MM.1S (cell line): ENCODE measurements at regions not wholly inside any gene's neighbourhood (a gene's known extent, or its start where the extent isn't known, plus 50 kb on each side); places are given as distances from the start of the nearest gene placed in this dataset.

Experiments used
- EZH2 ChIP-seq: fragments of 300-600 bp; sonication (generic); optimal IDR thresholded peaks from 2 replicates; pipeline ENCODE3; 2017; ENCODE audit warnings: low read depth, mild to moderate bottlenecking, antibody characterized with exemption, low read length, mixed read lengths
- EZH2phosphoT487 ChIP-seq: fragments of 300-600 bp; sonication (generic); IDR thresholded peaks from 2 replicates; pipeline ENCODE4 v1.6.1; 2018; ENCODE audit warnings: antibody characterized with exemption, low read length
- TF ChIP-seq, protein P1 (sequence below): fragments of 300-600 bp; sonication (generic); IDR thresholded peaks from 2 replicates; pipeline ENCODE4 v1.5.1; 2016; ENCODE audit warnings: antibody characterized with exemption, low read length, mixed read lengths

- TF ChIP-seq, protein P1, sequence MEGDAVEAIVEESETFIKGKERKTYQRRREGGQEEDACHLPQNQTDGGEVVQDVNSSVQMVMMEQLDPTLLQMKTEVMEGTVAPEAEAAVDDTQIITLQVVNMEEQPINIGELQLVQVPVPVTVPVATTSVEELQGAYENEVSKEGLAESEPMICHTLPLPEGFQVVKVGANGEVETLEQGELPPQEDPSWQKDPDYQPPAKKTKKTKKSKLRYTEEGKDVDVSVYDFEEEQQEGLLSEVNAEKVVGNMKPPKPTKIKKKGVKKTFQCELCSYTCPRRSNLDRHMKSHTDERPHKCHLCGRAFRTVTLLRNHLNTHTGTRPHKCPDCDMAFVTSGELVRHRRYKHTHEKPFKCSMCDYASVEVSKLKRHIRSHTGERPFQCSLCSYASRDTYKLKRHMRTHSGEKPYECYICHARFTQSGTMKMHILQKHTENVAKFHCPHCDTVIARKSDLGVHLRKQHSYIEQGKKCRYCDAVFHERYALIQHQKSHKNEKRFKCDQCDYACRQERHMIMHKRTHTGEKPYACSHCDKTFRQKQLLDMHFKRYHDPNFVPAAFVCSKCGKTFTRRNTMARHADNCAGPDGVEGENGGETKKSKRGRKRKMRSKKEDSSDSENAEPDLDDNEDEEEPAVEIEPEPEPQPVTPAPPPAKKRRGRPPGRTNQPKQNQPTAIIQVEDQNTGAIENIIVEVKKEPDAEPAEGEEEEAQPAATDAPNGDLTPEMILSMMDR = no peak
- TF ChIP-seq EZH2 = no peak
- no peak for TF ChIP-seq EZH2phosphoT487
Observed at GRCh38 chr4:58205446-58206235, 1095.5 kb upstream of the IGFBP7 start.
